H1 (cell line): ENCODE measurements at regions not wholly inside any gene's neighbourhood (a gene's known extent, or its start where the extent isn't known, plus 50 kb on each side); places are given as distances from the start of the nearest gene placed in this dataset.

Experiments used
- CTCF ChIA-PET: fragments of 300-600 bp; sonication (Branson Sonifier 250); formaldehyde crosslinking; loops from one replicate; lab custom pipeline; 2021; ENCODE audit not compliant: partially characterized antibody; lab: Charles Lee
- POLR2A ChIA-PET: fragments of 300-600 bp; sonication (Branson Sonifier 250); formaldehyde crosslinking; loops from one replicate; lab custom pipeline; 2021; ENCODE audit warnings: inconsistent platforms; ENCODE audit not compliant: partially characterized antibody; lab: Charles Lee
- DNase-seq, 2 experiments: peaks; one replicate each; pipeline versions ENCODE4 v3.0.0 to v3.0.0-alpha.2; 2010 to 2022; ENCODE audit warnings: low spot score in 2 of 2, low read depth in 1 of 2, mixed read lengths in 1 of 2
- FAIRE-seq: peaks from 2 replicates; lab custom pipeline; 2011; peaks lifted over from hg19 to GRCh38; lab: Jason Lieb, UNC
- H2AFZ ChIP-seq: 2 replicates; pipeline ENCODE4 v1.8.1; 2012; ENCODE audit warnings: low read length, inconsistent platforms
- H2AK5ac ChIP-seq: 2 replicates; pipeline ENCODE4 v1.6.1; 2013; ENCODE audit warnings: low read depth, low read length
- H2BK120ac ChIP-seq: replicated peaks from 2 replicates; pipeline ENCODE3; 2013; ENCODE audit warnings: low read depth, low read length, inconsistent platforms
- H2BK12ac ChIP-seq: 2 replicates; pipeline ENCODE4 v1.6.1; 2013; ENCODE audit warnings: low read depth, low read length
- H2BK15ac ChIP-seq: 2 replicates; pipeline ENCODE4 v1.6.1; 2013; ENCODE audit warnings: low read length
- H2BK20ac ChIP-seq: 2 replicates; pipeline ENCODE4 v1.6.1; 2013; ENCODE audit warnings: low read length
- H2BK5ac ChIP-seq: 2 replicates; pipeline ENCODE4 v1.6.1; 2013; ENCODE audit warnings: low read depth, low read length
- H3K14ac ChIP-seq: 2 replicates; pipeline ENCODE4 v1.6.1; 2013; ENCODE audit warnings: inconsistent platforms; ENCODE audit not compliant: insufficient read length
- H3K18ac ChIP-seq: 2 replicates; pipeline ENCODE4 v1.6.1; 2013; ENCODE audit warnings: low read length; ENCODE audit errors: extremely low read depth
- H3K23ac ChIP-seq: 2 replicates; pipeline ENCODE4 v1.6.1; 2013; ENCODE audit warnings: inconsistent platforms; ENCODE audit not compliant: insufficient read length
- H3K23me2 ChIP-seq: 2 replicates; pipeline ENCODE4 v1.6.1; 2013; ENCODE audit warnings: low read depth, low read length
- H3K27ac ChIP-seq: 2 replicates; pipeline ENCODE4 v1.6.1; 2011; ENCODE audit warnings: low read depth, low read length, inconsistent platforms
- H3K27me3 ChIP-seq, 4 experiments: replicated peaks in 1 of 4; 1 replicate in 1 of 4; 2 replicates in 3 of 4; pipeline versions ENCODE4 v1.6.1 to v1.8.1; 2011 to 2013; ENCODE audit warnings: low read length in 3 of 4, mild to moderate bottlenecking in 3 of 4, inconsistent platforms in 2 of 4, mixed read lengths in 2 of 4, moderate library complexity in 1 of 4; ENCODE audit not compliant: control insufficient read depth in 3 of 4, insufficient read depth in 3 of 4; ENCODE audit errors: extremely low read depth in 1 of 4
- H3K36me3 ChIP-seq, 4 experiments: 2 replicates each; pipeline versions ENCODE4 v1.6.1 to v1.8.1; 2011 to 2013; ENCODE audit warnings: mild to moderate bottlenecking in 4 of 4, low read length in 3 of 4, moderate library complexity in 2 of 4, control low read depth in 1 of 4, inconsistent platforms in 1 of 4; ENCODE audit not compliant: insufficient read depth in 4 of 4, control insufficient read depth in 2 of 4
- H3K4ac ChIP-seq: replicated peaks from 2 replicates; pipeline ENCODE3; 2013; ENCODE audit warnings: low read length, low read depth, mixed read lengths, inconsistent platforms; ENCODE audit not compliant: insufficient read length
- H3K4me1 ChIP-seq, 4 experiments: replicated peaks in 1 of 4; 1 replicate in 1 of 4; 2 replicates in 3 of 4; pipeline versions ENCODE4 v1.6.1 to v1.8.1; 2011 to 2013; ENCODE audit warnings: low read length in 3 of 4, inconsistent platforms in 2 of 4, mixed read lengths in 1 of 4; ENCODE audit not compliant: insufficient read depth in 4 of 4, control insufficient read depth in 3 of 4
- H3K4me2 ChIP-seq, 2 experiments: 2 replicates each; pipeline versions ENCODE4 v1.6.1 to v1.8.1; 2011 to 2013; ENCODE audit warnings: low read depth in 2 of 2, low read length in 2 of 2, control low read depth in 1 of 2, inconsistent platforms in 1 of 2, mild to moderate bottlenecking in 1 of 2; ENCODE audit not compliant: insufficient read depth in 1 of 2
- H3K4me3 ChIP-seq, 4 experiments: fragments of 200-600, 300-600 bp in 1 of 4; sonication (generic), shearing (Covaris generic), sonication (Bioruptor Twin) in 1 of 4; 2 replicates each; pipeline versions ENCODE4 v1.5.1 to v1.8.1; 2011 to 2016; ENCODE audit warnings: low read length in 4 of 4, low read depth in 3 of 4, control low read depth in 2 of 4, inconsistent platforms in 2 of 4, mild to moderate bottlenecking in 2 of 4, mixed read lengths in 1 of 4, moderate library complexity in 1 of 4; ENCODE audit not compliant: insufficient read depth in 2 of 4; ENCODE audit errors: extremely low read depth in 1 of 4
- H3K56ac ChIP-seq: replicated peaks from 2 replicates; pipeline ENCODE3; 2013; ENCODE audit warnings: low read depth, mild to moderate bottlenecking, mixed read lengths, low read length, inconsistent platforms; ENCODE audit not compliant: insufficient read length
- H3K79me1 ChIP-seq: 2 replicates; pipeline ENCODE4 v1.6.1; 2013; ENCODE audit warnings: low read depth, low read length, control low read depth
- H3K79me2 ChIP-seq, 2 experiments: 2 replicates each; pipeline versions ENCODE4 v1.6.1 to v1.8.1; 2012 to 2013; ENCODE audit warnings: low read length in 2 of 2, mild to moderate bottlenecking in 2 of 2, inconsistent platforms in 1 of 2; ENCODE audit not compliant: insufficient read depth in 2 of 2, control insufficient read depth in 1 of 2
- H3K9ac ChIP-seq, 4 experiments: replicated peaks in 1 of 4; 1 replicate in 1 of 4; 2 replicates in 3 of 4; pipeline versions ENCODE4 v1.6.1 to v1.8.1; 2011 to 2013; ENCODE audit warnings: low read depth in 3 of 4, low read length in 3 of 4, control low read depth in 2 of 4, mild to moderate bottlenecking in 2 of 4, moderate library complexity in 2 of 4, inconsistent platforms in 1 of 4; ENCODE audit errors: extremely low read depth in 1 of 4
- H3K9me3 ChIP-seq, 2 experiments: 2 replicates each; pipeline versions ENCODE4 v1.6.1 to v1.8.1; 2012 to 2013; ENCODE audit warnings: mild to moderate bottlenecking in 2 of 2, moderate library complexity in 2 of 2, control low read depth in 1 of 2, inconsistent platforms in 1 of 2, low read depth in 1 of 2, low read length in 1 of 2, mixed read lengths in 1 of 2; ENCODE audit not compliant: insufficient read depth in 2 of 2
- H4K20me1 ChIP-seq, 2 experiments: replicated peaks in 1 of 2; 2 replicates each; pipeline versions ENCODE3 to v1.8.1; 2011 to 2013; ENCODE audit warnings: inconsistent platforms in 2 of 2, low read length in 2 of 2, mild to moderate bottlenecking in 1 of 2; ENCODE audit not compliant: insufficient read depth in 2 of 2, control insufficient read depth in 1 of 2
- H4K5ac ChIP-seq: 2 replicates; pipeline ENCODE4 v1.6.1; 2013; ENCODE audit warnings: low read length, low read depth, mixed read lengths, inconsistent platforms; ENCODE audit not compliant: insufficient read length
- H4K8ac ChIP-seq: 2 replicates; pipeline ENCODE4 v1.8.0; 2013; ENCODE audit warnings: mild to moderate bottlenecking, moderate library complexity, low read length, inconsistent platforms; ENCODE audit not compliant: insufficient read depth; ENCODE audit errors: extremely low read depth
- H4K91ac ChIP-seq: replicated peaks from 2 replicates; pipeline ENCODE3; 2013; ENCODE audit warnings: low read length, mixed read lengths, inconsistent platforms; ENCODE audit not compliant: insufficient read length
- BCL11A ChIP-seq, 2 experiments: IDR thresholded peaks; one replicate each; pipeline ENCODE4 v1.6.1; 2011; ENCODE audit warnings: low read depth in 2 of 2, low read length in 2 of 2, mild to moderate bottlenecking in 2 of 2
- MAFK ChIP-seq: IDR thresholded peaks from 2 replicates; pipeline ENCODE4 v1.6.1; 2012; ENCODE audit warnings: low read depth, mild to moderate bottlenecking, improper control_type of control experiment, low read length
- POU5F1 ChIP-seq: IDR thresholded peaks from 2 replicates; pipeline ENCODE4 v1.6.1; 2011; ENCODE audit warnings: low read depth, mild to moderate bottlenecking, low read length, moderate library complexity
- RBBP5 ChIP-seq: IDR thresholded peaks from 2 replicates; pipeline ENCODE4 v1.7.1; 2012; ENCODE audit warnings: low read depth, mild to moderate bottlenecking, inconsistent platforms, low read length, moderate library complexity, borderline replicate concordance
- RXRA ChIP-seq: IDR thresholded peaks from 2 replicates; pipeline ENCODE4 v1.6.1; 2011; ENCODE audit warnings: low read depth, mild to moderate bottlenecking, low read length, moderate library complexity; ENCODE audit not compliant: insufficient read depth
- SP1 ChIP-seq: IDR thresholded peaks from 2 replicates; pipeline ENCODE4 v1.6.1; 2011; ENCODE audit warnings: low read depth, low read length
- SRF ChIP-seq: IDR thresholded peaks from 2 replicates; pipeline ENCODE4 v1.6.1; 2011; ENCODE audit warnings: mild to moderate bottlenecking, low read depth, low read length, moderate library complexity
- WGBS, 2 experiments: shearing (Covaris generic) in 1 of 2; methylation state at CpG; one replicate each; pipeline versions ENCODE4 v1.1.6 to v1.1.7; 2013 to 2015; ENCODE audit warnings: low lambda C conversion rate in 2 of 2, mixed read lengths in 2 of 2, inconsistent platforms in 1 of 2, low coverage in 1 of 2, missing lambda C conversion rate in 1 of 2; ENCODE audit not compliant: insufficient replicate concordance in 2 of 2, insufficient coverage in 1 of 2, insufficient read length in 1 of 2; ENCODE audit errors: extremely low coverage in 1 of 2, missing lambda C conversion rate in 1 of 2; 5-methylcytosine and 5-hydroxymethylcytosine counted together

DNA sequence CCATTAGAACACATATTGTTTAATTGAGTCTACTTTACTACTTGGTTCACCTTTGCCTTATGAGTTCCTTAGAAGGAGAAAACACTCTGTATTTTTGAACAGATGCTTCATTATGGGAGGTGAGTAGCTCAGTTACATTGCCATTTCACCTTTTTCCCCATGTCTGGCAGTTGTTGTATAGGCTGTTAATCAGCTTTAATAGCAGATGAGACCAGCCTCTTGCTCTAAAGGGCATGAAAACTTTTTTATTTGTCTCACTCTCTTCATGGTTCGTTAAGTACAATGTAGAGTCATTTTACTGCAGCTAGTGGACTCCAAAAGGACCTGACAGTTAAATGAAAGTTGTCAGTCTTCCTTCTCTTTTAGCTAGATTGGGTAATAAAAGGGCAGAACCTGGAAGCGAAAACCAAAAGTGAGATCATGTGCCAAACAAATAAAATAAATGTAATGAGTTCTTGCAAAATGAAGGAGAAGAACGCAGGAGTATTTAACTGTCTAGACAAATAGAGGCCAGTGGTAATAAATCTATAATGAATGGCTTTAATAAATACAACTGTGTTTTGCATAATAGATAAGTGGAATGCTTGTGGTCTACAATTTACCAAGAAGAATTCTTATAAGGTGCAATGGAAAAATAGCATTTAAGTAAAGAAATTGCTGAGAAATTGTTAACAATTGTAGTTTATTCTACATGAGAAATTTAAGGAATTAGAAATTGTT lies 180.0 kb upstream of the NEGR1 start:
- no peak overlapping the region for H3K23ac ChIP-seq
- H3K27me3 ChIP-seq: no peaks in the 10 kb centered on the region
- no peak overlapping the region for H3K14ac ChIP-seq
- no peak overlapping the region for H3K27ac ChIP-seq
- H4K8ac ChIP-seq: no peak overlapping the region
- H4K20me1 ChIP-seq: no peaks in the 10 kb centered on the region
- H3K4me1 ChIP-seq: no peaks in the 10 kb centered on the region
- H3K4ac ChIP-seq: no peak overlapping the region
- H4K91ac ChIP-seq: no peak overlapping the region
- no peak overlapping the region for H3K18ac ChIP-seq
- no peak for DNase-seq
- no peak overlapping the region for H2AFZ ChIP-seq
- no peaks in the 10 kb centered on the region for H3K9me3 ChIP-seq
- no peak overlapping the region for H3K4me2 ChIP-seq
- ChIA-PET CTCF (interaction anchor here (0.8 to 1.0 kb wide), 2 partner anchors 12 to 268 kb away, joined by 3 to 5 read pairs; no protein-coding TSS in a partner anchor), POLR2A (no interaction called here)
- H3K56ac ChIP-seq: no peak overlapping the region
- H3K79me2 ChIP-seq: no peaks in the 10 kb centered on the region
- no peak overlapping the region for H2BK15ac ChIP-seq
- no peak overlapping the region for H2BK5ac ChIP-seq
- 96% methylated on average over 3 of the region's 3 CpGs; no CpG with 5 or more reads in 1 of the 2 experiments for WGBS, 2 experiments
- no peaks in the 10 kb centered on the region for H3K79me1 ChIP-seq
- FAIRE-seq: no peak
- no peaks in the 10 kb centered on the region for H3K23me2 ChIP-seq
- H2BK12ac ChIP-seq: no peak overlapping the region
- H2AK5ac ChIP-seq: no peak overlapping the region
- no peaks in the 10 kb centered on the region for H3K36me3 ChIP-seq
- H4K5ac ChIP-seq: no peak overlapping the region
- no peak overlapping the region for H3K9ac ChIP-seq
- no peak overlapping the region for H2BK20ac ChIP-seq
- H3K4me3 ChIP-seq: no peak overlapping the region
- no peak overlapping the region for H2BK120ac ChIP-seq
- TF ChIP-seq POU5F1: no peak
- TF ChIP-seq RBBP5: no peak
- TF ChIP-seq SP1: no peak
- no peak for TF ChIP-seq MAFK
- TF ChIP-seq RXRA: no peak
- no peak for TF ChIP-seq BCL11A (IDR thresholded peaks at IDR 0.05; ENCODE audit: low read depth in 2 of 2, low read length in 2 of 2)
- no peak for TF ChIP-seq SRF
